IPS-11a (cell line): ENCODE measurements at regions not wholly inside any gene's neighbourhood (a gene's known extent, or its start where the extent isn't known, plus 50 kb on each side); places are given as distances from the start of the nearest gene placed in this dataset.
"Not testable (repeated sequence)": the region's sequence is repeated elsewhere in the genome, so short reads cannot be mapped to it uniquely, and the experiment has no call there.

ENCODE experiments used
- H3K4me3 ChIP-seq: one replicate; pipeline ENCODE4 v1.5.1; 2013; ENCODE audit warnings: low read depth, low read length, control low read depth

GRCh38 chr5:81830596-81830995 lies 79.7 kb upstream of the SSBP2 start:
- H3K4me3 ChIP-seq: no peak overlapping the region

- H3K4me3 ChIP-seq: no peak overlapping the region
These were observed 78.3 kb upstream of the SSBP2 start for GRCh38 chr5:81829242-81829641.

DNA sequence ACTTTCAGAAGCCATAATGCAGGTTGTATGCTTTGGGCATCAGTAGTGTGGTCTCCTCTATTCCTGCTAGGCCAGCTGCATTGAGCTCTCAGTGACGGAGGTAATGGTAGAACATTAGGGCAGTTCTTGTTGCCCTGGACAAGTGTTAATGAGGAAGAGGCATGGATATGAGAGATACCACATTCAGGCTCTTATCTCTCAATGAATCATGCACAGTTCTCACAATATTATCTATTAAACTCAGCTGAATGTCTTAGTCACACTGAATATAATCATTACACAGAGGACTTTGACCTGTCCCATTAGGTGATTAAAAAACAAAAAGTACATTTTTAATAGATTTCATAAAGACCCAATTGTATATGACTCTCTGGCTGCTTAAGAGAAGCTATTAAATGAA lies 76.6 kb upstream of the SSBP2 start:
- no peak overlapping the region for H3K4me3 ChIP-seq

DNA sequence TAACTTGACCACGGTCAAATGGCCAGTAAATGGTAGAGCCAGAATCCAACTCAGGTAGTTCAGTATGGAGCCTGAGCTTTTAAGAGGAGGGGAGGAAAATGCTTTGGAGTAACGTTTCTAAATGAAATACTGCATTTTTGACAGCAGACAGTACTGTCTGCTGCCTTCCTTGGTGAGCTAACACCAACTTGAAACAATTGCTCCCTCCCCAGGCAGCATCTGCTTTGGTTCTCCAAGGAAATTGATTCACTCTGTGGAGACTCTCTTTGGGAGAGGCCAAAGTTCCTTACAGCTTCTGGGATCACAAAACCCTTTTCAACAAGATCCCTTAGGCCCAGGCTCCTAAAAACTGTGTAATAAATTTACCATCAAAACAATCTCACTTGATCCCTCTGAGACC lies 75.2 kb upstream of the SSBP2 start:
- no peak overlapping the region for H3K4me3 ChIP-seq

- H3K4me3 ChIP-seq: no peak overlapping the region
These were observed 74.3 kb upstream of the SSBP2 start for GRCh38 chr5:81825237-81825636.

DNA sequence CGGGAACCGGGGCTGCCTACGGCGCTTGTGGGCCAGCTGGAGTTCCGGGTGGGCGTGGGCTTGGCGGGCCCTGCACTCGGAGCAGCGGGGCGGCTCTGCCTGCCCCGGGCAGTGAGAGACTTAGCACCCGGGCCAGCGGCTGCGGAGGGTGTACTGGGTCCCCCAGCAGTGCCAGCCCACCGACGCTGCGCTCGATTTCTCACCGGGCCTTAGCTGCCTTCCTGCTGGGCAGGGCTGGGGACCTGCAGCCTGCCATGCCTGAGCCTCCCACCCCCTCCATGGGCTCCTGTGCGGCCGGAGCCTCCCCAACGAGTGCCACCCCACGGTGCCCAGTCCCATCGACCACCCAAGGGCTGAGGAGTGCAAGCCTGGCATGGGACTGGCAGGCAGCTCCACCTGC lies 72.8 kb upstream of the SSBP2 start:
- H3K4me3 ChIP-seq: not testable (repeated sequence)

- H3K4me3 ChIP-seq: no peak overlapping the region
These were observed 70.0 kb upstream of the SSBP2 start for GRCh38 chr5:81820863-81821262.

- H3K4me3 ChIP-seq: no peak overlapping the region
These were observed 69.4 kb upstream of the SSBP2 start for GRCh38 chr5:81820318-81820636.

DNA sequence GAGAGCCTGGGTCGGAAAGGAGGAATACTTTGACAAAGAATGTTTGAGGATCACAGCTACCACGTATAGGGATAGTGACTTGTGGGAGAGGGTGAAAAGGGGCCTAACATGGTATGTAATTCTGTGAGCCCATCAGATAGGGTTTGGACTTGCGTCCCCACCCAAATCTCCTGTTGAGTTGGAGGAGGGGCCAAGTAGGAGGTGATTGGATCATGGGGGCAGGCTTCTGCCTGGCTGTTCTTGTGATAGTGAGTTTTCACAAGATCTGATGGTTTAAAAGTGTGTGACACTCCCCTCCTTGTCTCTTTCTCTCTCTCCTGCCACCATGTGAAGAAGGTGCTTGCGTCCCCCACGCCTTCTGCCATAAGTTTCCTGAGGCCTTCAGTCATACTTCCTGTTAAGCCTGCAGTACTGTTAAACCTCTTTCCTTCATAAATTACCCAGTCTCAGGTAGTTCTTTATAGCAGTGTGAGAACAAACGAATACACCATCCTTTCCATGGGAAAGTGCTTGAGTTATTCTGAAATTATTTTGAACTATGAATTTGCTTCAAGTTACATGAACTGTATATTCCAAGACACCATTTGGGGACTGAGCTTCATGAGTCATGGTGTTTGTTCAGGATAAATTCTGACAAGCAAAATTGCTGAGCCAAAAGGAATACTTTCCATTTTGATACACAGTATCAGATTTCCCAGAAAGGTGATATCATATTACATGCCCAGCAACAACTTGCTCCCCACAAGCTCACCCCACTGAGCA lies 68.8 kb upstream of the SSBP2 start:
- H3K4me3 ChIP-seq: no peak overlapping the region

- H3K4me3 ChIP-seq: no peak overlapping the region
These were observed 67.1 kb upstream of the SSBP2 start for GRCh38 chr5:81817980-81818379.

GRCh38 chr5:81817086-81817485 lies 66.2 kb upstream of the SSBP2 start:
- no peak overlapping the region for H3K4me3 ChIP-seq

DNA sequence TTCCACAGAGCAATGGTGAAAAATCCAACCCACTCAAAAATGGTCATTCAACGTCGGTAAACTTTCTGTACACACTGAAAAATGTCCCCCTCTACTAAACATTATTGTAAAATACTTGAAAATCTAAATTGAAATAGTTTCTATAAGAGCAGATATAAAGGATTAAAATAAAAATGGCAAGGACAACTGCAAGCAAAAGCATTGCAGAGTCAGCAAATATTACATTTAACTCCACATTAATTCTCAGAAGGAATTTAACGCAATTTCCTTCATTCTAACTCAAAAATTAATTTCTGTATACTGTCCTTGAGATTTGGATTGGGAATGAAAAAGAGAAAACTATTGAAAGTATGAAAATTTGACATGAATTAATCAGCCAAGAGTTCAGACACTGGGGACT lies 64.4 kb upstream of the SSBP2 start:
- no peak overlapping the region for H3K4me3 ChIP-seq

DNA sequence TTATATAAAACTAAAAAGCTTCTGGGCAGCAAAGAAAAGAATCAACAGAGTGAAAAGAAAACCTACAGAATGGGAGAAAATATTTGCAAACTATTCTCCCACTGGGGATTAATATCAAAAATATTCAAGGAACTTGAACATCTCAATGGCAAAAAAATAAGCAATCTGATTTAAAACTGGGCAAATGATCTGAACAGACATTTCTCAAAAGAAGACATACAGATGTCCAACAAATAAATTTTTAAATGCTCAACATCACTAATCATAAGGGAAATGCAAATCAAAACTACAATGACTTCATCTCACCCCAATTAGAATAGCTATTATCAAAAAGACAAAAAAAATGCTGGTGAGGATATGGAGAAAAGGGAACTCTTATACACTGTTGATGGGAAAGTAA lies 57.2 kb upstream of the SSBP2 start:
- H3K4me3 ChIP-seq: no peak overlapping the region

- H3K4me3 ChIP-seq: no peak overlapping the region
These were observed 54.2 kb upstream of the SSBP2 start for GRCh38 chr5:81805086-81805485.

- no peak overlapping the region for H3K4me3 ChIP-seq
These were observed 52.9 kb upstream of the SSBP2 start for GRCh38 chr5:81803812-81804211.

- no peak overlapping the region for H3K4me3 ChIP-seq
These were observed 51.7 kb upstream of the SSBP2 start for GRCh38 chr5:81802625-81803024.

DNA sequence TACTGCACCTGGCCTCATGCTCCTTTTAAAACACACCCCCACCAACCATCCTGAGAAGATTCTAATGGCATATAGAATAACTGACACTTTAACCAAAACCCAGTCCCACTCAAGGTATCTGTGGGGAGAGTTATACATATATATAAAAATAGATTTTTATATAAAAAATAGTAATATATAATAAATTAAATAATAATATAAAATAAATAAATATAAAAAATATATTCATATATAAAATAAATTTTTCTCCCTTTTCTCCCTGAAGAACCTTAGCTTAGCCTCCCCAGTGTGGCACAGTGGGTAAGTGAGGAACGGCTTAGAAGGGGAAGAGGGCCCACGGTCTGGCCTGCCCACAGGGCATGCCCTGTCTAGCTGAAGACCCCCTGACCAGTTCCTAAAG lies 51.1 kb upstream of the SSBP2 start:
- no peak overlapping the region for H3K4me3 ChIP-seq

DNA sequence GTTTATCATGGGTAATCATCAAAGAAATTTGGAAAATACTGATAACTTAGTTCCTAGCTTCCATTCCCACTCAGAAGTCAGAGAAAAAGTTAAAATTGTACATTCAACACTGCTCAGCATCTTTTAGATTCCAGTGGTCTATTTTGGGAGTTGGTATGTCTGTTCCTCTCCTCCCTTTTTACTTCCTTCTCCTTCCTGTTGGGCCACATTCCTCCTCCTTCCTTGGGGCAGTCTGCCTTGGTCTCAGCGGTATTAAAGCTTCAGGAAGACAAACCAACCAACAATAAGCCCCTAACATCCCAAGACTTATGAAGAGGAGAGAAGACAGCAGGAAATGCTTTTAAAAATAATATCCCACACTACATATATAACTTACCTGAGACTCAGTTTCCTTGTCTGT lies 49.9 kb upstream of the SSBP2 start:
- H3K4me3 ChIP-seq: no peak overlapping the region
